OCI-LY1 (cell line): ENCODE measurements at regions not wholly inside any gene's neighbourhood (a gene's known extent, or its start where the extent isn't known, plus 50 kb on each side); places are given as distances from the start of the nearest gene placed in this dataset.

Experiments used
- CTCF ChIP-seq: fragments of 200-600 bp; sonication (generic), shearing (Covaris generic); IDR thresholded peaks from 2 replicates; pipeline ENCODE4 v1.5.1; 2017; ENCODE audit warnings: mild to moderate bottlenecking, antibody characterized with exemption, low read length, moderate library complexity, mixed read lengths
- EZH2 ChIP-seq: fragments of 200-600 bp; sonication (generic), shearing (Covaris generic); IDR thresholded peaks from 2 replicates; pipeline ENCODE4 v1.8.0; 2017; ENCODE audit warnings: borderline replicate concordance, mixed run types, mild to moderate bottlenecking, antibody characterized with exemption, low read length, moderate library complexity, mixed read lengths

GRCh38 chr1:60906526-60906925, 175.8 kb upstream of the NFIA start:
- TF ChIP-seq CTCF (no peak), EZH2 (no peak)
